GM18519 (cell line): ENCODE measurements at regions not wholly inside any gene's neighbourhood (a gene's known extent, or its start where the extent isn't known, plus 50 kb on each side); places are given as distances from the start of the nearest gene placed in this dataset.

ENCODE experiments used
- ATAC-seq: cut with Tn5 transposase; IDR thresholded peaks from one replicate; pipeline ENCODE4 v1.9.1; 2021; ENCODE audit warnings: mild to moderate bottlenecking, moderate library complexity; ENCODE audit not compliant: unreplicated experiment, low FRiP score

DNA sequence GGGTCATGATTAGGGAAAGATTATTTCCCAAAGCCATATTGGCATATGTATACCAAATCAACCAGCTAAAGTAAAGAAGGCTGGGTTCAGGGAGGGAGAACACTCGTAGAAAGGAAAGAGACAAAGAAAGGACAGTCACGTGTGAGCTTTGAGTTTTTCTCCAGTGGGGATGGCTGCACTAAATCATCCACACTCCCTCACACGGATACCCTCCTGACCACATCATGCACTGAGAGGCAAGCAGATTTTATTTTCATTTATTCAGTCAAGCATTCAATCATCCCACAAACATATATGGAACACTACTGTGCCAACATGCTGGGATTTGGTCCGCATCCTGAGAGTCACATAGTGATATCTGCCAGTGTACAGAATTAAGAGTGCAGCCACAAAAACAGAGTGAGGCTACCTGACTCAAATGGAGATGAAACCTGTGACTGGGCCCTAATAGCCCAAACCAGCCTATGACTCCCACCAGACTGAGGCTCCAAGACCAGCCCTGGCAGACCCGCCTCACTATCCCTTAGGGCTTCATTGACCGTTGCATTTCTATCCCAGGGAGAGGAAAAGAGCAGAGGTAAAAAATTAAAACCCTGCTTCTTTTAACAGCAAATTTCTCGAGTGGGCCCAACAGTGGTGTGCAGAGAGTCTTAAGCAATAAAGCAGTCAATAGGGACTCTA lies 155.9 kb downstream of the BARHL2 start:
- no peak for ATAC-seq

GRCh38 chr1:90558754-90559378 lies 158.2 kb downstream of the BARHL2 start:
- no peak for ATAC-seq

- ATAC-seq, result no peak
Observed at GRCh38 chr1:90558126-90558525, 159.0 kb downstream of the BARHL2 start.

DNA sequence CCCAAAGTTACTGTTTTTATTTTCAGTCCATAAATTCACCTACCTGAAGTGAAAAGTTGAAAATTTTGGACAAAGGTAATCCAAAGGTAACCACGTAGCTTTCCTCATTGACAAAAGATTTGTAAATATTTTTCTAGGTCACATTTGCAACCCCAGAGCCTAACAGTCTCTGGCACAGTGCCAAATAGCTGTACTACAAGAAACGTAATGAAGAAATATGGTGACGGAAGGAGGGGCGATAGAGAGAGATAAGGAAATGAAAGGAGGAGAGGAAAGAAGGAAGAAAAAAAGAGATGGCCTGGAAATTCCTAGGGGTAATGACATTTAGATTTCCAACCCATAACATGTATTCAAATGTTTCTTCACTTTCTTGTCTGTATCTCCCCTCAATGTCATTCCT lies 159.4 kb downstream of the BARHL2 start:
- no peak for ATAC-seq

- no peak for ATAC-seq
Observed at GRCh38 chr1:90550626-90551406, 166.3 kb downstream of the BARHL2 start.

GRCh38 chr1:90544356-90544755 lies 172.7 kb downstream of the BARHL2 start:
- no peak for ATAC-seq

- ATAC-seq, result no peak
Observed at GRCh38 chr1:90537606-90538362, 179.3 kb downstream of the BARHL2 start.

DNA sequence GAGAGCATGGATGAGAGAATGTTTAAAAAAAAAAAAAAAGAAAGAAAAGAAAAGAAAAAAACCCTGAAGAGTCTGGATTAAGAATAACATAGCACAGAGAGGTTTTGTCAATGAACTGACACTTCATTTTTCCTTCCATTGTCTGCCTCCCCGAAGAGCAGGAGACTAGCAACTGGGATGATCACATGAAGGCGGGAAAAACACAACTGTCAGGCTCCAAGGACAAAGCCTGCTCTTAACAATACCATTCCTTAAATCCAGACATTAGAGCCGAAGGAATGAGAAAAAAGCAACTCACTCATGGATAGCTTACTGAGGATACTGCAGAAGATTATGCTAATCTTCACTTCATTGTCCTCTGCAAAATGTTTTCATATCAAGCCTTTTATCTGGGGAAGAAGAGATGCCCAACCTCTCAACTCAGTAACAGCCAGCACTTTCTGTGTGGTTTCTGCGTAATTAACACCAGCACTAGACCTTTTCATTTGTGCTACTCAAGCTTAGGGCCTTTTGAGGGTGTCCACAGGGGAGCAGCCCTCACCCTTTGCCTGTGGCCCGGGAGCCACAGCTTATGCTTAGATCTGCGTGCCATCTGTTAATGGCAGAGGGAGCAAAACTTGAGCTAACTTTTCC lies 182.3 kb downstream of the BARHL2 start:
- ATAC-seq, result no peak

DNA sequence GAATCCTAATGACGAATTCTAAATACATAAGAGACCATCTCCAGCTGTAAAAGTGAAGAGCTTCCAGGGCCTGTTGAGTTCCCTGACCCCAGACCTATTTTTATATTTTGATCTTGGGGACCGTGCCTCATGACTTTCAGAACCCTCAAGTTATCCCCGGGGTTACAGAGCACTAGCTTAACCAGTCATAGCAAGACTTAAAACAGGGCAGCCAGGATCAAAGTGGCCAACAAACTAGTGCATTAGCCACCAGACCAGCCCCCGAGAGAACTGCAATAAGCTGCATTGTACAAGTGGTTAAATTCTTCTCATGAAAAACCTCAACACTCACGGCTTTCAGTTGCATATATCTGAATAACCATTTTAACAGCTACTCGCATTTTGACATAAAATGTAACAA lies 183.0 kb downstream of the BARHL2 start:
- no peak for ATAC-seq

DNA sequence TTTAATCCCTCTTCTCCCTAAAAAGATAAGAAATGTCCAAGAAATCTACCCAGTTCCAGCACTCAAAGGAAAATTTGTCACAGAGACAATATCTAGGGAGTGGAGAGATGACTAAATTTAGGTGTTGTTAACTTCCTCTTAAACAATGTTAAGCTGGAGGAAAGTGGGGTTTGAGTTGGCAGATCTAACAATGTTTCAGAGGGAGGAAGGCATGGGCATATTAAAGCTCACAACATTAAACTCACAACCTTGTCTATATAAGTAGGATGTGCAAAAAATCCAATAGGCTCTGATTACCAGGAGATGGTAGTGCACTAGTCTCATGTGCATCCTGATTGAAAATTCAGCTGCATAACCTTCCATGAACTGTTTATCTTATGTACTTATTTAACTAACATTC lies 190.1 kb downstream of the BARHL2 start:
- no peak for ATAC-seq

DNA sequence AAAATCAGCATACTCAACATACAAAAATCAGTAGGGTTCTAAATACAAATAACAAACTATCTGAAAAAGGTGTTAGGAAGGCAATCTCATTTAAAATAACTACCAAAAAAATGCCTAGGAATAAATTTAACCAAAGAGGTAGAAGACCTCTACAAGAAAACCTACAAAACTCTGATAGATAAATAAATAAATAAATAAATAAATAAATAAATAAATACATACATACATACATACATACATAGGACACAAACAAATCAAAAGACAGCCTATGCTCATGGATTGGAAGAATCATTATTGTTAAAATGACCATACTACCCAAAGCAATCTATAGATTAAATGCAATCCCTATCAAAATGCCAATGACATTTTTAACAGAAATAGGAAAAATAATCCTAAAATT lies 194.7 kb downstream of the BARHL2 start:
- no peak for ATAC-seq

- no peak for ATAC-seq
Observed at GRCh38 chr1:90513956-90514355, 203.1 kb downstream of the BARHL2 start.

- ATAC-seq, result no peak
Observed at GRCh38 chr1:90512441-90512840, 204.7 kb downstream of the BARHL2 start.

DNA sequence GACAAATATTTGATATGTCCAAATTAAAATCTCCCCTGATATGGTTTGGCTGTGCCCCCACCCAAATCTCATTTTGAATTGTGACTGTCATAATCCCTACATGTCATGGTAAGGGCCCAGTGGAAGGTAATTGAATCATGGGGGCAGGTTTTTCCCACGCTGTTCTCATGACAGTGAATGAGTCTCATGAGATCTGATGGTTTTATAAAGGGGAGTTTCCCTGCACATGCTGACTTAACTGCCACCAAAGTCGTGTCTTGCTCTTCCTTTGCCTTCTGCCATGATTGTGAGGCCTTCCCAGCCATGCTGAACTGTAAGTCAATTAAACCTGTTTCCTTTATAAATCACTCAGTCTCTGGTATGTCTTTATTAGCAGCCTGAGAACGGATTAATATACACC lies 207.0 kb downstream of the BARHL2 start:
- no peak for ATAC-seq

- no peak for ATAC-seq
Observed at GRCh38 chr1:90509225-90510048, 207.7 kb downstream of the BARHL2 start.

DNA sequence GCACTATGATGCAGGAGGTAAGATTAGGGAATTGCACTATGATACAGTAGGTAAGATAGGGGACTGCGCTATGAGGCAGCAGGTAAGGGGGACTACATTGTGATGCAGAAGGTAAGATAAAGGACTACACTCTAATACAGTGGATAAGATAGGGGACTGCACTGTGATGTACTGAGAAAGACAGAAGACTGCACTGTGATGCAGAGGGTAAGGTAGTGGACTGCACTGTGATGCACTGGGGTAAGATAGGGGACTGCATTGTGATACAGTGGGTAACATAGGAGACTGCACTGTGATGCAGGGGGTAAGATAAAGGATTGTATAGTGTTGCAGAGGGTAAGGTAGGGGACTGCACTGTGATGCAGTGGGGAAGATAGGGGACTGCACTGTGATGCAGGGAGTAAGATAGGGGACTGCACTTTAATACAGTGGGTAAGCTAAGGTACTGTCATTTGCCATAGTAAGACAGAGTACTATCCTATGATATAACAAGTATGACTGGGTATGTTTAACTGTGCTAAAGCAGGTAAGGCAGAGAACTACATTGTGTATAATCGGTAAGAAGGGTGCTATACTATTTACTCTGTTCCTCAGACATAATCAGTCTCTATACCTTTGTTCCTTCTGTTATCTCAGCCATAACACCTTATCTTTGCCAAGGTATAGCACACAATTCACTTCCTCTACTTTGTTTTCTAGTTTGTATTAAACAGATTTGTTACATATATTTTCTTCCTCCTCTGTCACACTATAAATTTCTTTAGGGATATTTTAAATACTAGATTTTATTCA lies 208.5 kb downstream of the BARHL2 start:
- ATAC-seq, result no peak

DNA sequence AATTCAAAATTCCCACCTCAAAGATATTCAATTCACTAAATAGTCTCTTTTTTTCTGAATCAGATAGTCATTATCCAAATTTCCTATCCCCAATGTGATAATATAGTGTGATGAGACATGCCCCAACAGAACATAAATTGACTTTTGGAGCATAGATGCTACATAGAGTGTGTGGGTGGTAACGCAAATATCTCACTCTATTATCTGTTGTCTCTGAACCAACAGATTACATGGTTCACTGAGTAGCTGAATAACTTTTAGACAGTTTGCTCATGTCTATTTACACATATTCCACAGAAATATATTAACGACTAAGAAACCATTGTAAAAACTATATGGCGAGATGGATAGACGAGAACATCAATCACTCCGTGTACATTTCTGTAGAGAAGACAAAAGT lies 209.9 kb downstream of the BARHL2 start:
- no peak for ATAC-seq

GRCh38 chr1:90505806-90506205 lies 211.3 kb downstream of the BARHL2 start:
- ATAC-seq, result no peak

- ATAC-seq, result no peak
Observed at GRCh38 chr1:90504509-90504908, 212.6 kb downstream of the BARHL2 start.
